HS-5 (cell line): ENCODE measurements at regions not wholly inside any gene's neighbourhood (a gene's known extent, or its start where the extent isn't known, plus 50 kb on each side); places are given as distances from the start of the nearest gene placed in this dataset.

Experiments used
- DNase-seq: peaks from one replicate; pipeline ENCODE4 v3.0.0-alpha.2; 2012; ENCODE audit warnings: low read depth

GRCh38 chr9:551986-552929 is 289.2 kb upstream of the DMRT1 start:
- DNase-seq: no peak

GRCh38 chr9:555493-555892 is 286.0 kb upstream of the DMRT1 start:
- no peak for DNase-seq

- DNase-seq: no peak
Observed at GRCh38 chr9:556199-556598, 285.3 kb upstream of the DMRT1 start.

- DNase-seq: no peak
Observed at GRCh38 chr9:556675-557074, 284.8 kb upstream of the DMRT1 start.

GRCh38 chr9:557601-558201 is 283.8 kb upstream of the DMRT1 start:
- DNase-seq: no peak

GRCh38 chr9:561427-561826 is 280.1 kb upstream of the DMRT1 start:
- DNase-seq: peak; percentile 41

- no peak for DNase-seq
Observed at GRCh38 chr9:563200-563599, 278.3 kb upstream of the DMRT1 start.

- DNase-seq: no peak
Observed at GRCh38 chr9:565528-565927, 276.0 kb upstream of the DMRT1 start.

GRCh38 chr9:567128-567746 is 274.3 kb upstream of the DMRT1 start:
- DNase-seq: no peak

- no peak for DNase-seq
Observed at GRCh38 chr9:567747-568305, 273.7 kb upstream of the DMRT1 start.

GRCh38 chr9:569296-569695 is 272.2 kb upstream of the DMRT1 start:
- DNase-seq: no peak

- no peak for DNase-seq
Observed at GRCh38 chr9:570187-570586, 271.3 kb upstream of the DMRT1 start.

GRCh38 chr9:571066-571465 is 270.4 kb upstream of the DMRT1 start:
- no peak for DNase-seq

GRCh38 chr9:571741-572140 is 269.8 kb upstream of the DMRT1 start:
- DNase-seq: no peak

- no peak for DNase-seq
Observed at GRCh38 chr9:573691-574410, 267.6 kb upstream of the DMRT1 start.

- DNase-seq: no peak
Observed at GRCh38 chr9:575139-575538, 266.4 kb upstream of the DMRT1 start.

GRCh38 chr9:580652-581342 is 260.7 kb upstream of the DMRT1 start:
- no peak for DNase-seq

- DNase-seq: no peak
Observed at GRCh38 chr9:581673-582497, 259.6 kb upstream of the DMRT1 start.

GRCh38 chr9:582775-583174 is 258.7 kb upstream of the DMRT1 start:
- DNase-seq: no peak

- no peak for DNase-seq
Observed at GRCh38 chr9:587527-587926, 254.0 kb upstream of the DMRT1 start.

- DNase-seq: no peak
Observed at GRCh38 chr9:588981-589380, 252.5 kb upstream of the DMRT1 start.
